GM18499 (cell line): ENCODE measurements at regions not wholly inside any gene's neighbourhood (a gene's known extent, or its start where the extent isn't known, plus 50 kb on each side); places are given as distances from the start of the nearest gene placed in this dataset.
"Not testable (repeated sequence)": the region's sequence is repeated elsewhere in the genome, so short reads cannot be mapped to it uniquely, and the experiment has no call there.

ENCODE experiments used
- ATAC-seq: cut with Tn5 transposase; IDR thresholded peaks from one replicate; pipeline ENCODE4 v1.9.1; 2021; ENCODE audit warnings: moderate number of reproducible peaks; ENCODE audit not compliant: insufficient read depth, unreplicated experiment

DNA sequence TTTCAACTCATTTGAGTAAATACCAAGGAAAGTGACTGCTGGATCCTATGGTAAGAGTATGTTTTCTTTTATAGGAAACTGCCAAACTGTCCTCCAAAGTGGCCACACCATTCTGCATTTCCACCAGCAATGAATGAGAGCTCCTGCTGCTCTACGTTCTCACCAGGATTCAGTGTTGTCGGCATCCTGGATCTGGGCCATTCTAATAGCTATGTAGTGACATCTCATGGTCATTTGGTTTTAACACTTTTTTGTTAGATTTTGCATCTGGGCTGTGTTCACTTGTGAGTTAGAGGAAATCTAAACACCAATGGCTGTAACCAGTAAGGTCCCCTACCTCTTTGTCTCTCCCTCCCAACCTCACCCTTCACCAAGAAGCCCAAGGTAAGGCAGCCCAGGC, 115.9 kb downstream of the ATPSCKMT start:
- ATAC-seq, result no peak

DNA sequence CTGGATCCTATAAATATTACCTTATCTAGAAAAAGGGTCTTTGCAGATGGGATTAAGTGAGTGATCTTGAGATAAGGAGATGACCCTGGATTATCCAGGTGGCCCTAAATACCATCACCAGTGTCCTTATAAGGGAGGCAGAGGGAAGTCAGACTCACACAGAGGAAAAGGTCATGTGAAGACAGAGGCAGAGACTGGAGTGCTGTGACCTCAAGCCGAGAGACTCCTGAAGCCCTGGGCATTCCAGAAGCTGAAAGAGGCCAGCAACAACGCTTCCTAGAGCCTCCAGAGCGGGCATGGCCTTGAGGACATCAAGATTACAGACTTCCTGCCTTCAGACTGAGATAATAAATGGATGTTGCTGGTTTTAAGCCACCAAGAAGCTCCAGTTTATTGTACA, 118.8 kb downstream of the ATPSCKMT start:
- no peak for ATAC-seq

DNA sequence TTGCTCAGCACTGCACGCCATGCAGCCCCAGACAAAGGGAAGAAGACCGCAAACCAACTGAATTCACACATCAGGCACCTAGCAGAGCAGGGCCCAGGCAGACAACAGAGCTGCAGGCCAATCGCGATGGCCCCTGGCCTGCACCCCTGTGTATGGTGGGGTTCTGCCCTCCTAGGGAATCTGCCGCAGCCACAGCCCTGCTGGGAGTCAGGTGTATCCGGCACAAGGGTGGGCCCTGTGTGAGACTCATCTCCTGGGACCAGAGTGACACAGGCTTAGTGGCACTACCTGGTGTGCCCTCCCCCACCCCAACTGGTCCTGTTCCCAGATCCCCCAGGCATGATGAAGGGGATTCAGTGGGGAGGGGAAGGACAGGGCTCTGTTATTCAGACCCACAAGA, 122.8 kb downstream of the ATPSCKMT start:
- no peak for ATAC-seq

DNA sequence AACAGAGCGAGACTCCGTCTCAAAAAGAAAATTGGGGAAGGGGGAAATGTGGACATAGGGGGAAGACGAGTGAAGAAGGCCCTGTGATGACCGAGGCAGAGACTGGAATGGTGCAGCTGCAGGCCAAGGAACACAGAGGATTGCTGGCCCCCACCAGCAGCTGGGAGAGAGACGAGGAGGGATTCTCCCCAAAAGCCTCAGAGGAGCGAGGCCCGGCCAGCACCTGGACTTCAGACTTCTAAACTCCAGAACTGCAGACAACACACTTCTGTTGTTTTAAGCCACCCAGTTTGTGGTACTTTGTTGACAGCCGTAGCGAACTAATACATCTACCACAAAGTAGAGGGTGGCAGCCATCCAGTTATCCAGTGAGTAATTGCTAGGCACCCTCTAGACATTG, 124.6 kb downstream of the ATPSCKMT start:
- ATAC-seq, result no peak

DNA sequence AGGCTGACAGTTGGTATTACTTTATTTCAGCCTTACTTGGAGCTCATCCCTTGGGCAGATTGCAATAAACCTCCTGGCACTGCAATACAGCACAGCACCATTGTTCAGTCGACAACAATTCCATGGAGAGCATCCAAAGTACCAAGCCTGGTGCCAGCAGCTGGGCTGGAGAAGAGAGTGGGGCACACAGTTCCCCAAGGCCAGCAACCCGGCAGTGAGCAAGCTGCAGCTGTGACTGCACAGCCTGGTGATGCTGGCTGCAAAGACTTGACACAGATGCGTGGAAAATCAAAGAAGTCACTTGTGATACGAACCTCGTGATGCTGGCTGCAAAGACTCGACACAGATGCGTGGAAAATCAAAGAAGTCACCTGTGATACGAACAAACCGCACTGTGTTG, 125.4 kb downstream of the ATPSCKMT start:
- ATAC-seq, result no peak

DNA sequence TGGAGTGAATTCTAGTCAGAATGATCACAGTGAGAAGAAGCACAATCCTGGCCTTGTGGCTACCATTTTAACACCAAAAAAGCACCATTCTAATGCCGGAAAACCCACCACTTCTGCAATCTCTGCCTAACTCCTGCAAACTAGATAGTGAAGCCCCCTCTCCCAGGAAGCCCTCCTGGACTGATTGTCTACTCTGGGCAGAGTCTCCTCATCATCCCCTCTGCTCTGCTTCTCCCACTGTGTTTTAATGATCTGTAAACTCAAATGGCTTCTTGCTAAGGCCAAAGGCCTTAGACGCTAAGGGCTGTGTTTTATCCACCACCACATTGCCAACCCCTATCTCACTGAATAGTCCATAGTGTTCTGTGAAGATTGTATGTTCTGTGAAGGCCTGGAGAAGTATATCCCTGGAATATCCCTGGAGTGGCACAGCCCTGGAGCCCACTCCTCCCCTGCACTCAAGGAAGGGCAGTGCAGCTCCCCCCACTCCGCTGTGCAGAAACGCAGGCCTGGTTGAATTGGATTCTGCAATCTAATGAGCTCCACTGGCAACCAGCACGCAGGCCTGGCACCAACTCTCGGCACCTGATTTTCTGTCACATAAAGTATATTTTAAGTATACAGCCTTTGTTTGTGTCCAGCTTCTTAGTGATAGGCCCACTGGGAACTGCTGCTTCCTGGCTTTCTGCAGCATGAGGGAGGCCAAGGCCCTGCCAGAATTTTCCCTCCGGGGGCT, 126.3 kb downstream of the ATPSCKMT start:
- ATAC-seq, result no peak

DNA sequence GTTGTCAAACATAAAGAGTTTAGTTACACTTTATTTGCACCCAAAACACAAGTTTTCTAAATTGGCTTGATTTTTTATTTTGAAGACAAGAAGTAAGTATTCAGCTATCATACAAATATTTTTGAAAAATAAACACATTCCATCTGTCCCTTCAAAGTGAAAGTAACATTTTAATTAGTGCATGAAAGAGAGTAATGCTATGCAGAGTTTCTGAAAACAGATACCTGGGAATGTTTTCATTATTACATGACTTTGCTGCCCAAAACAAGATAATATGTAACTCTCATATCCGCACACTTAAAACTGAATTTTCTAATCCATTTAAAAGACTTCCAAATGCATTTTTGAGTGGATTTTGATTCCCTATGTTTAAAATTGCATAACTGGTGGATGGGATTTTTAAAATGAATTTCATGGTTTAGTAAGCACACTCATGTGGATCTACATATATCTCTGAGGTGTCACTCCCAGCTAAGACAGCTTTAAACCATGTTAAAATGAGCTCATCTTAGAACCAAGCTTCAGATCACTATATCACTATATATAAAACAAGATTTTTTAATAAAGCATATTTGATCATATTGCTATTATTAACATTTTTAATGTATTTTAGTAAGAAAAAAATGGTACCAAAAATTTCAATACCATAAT, 127.5 kb downstream of the ATPSCKMT start:
- no peak for ATAC-seq

DNA sequence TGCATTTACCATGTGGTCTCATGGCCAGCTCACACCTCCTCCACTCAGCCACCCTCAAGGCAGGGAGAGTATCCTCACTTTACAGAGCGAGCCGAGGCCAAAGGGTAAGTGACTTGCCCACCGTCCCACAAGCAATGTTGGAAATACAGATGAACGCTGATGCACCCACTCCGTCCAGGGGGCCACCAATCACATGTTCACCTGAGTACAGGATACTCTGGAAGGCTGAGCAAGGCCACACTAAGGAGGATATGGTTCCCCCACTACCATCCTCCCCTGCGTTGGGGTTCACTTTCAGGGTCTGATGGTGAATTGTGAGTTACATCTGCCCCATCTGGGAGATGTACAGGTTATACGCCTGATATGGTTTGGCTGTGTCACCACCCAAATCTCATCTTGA, 128.8 kb downstream of the ATPSCKMT start:
- no peak for ATAC-seq

DNA sequence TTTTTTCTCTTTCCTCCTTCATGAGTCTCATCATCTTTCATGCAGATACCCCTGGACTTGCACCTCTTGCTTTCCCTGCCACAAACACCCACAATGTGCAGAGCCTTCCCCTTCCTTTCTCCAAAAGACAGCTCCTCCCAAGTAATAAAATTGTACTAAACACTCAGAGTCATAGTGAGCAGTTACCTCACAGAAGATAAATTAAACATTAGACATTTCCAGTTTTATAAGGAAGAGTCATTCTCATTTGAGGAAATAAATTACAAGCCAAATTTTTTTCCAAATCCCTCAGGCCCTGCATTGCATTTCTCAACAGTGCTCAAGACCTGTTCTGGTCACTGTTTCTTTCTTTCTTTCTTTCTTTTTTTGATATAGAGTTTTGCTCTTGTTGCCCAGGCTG, 131.5 kb downstream of the ATPSCKMT start:
- ATAC-seq, result no peak

DNA sequence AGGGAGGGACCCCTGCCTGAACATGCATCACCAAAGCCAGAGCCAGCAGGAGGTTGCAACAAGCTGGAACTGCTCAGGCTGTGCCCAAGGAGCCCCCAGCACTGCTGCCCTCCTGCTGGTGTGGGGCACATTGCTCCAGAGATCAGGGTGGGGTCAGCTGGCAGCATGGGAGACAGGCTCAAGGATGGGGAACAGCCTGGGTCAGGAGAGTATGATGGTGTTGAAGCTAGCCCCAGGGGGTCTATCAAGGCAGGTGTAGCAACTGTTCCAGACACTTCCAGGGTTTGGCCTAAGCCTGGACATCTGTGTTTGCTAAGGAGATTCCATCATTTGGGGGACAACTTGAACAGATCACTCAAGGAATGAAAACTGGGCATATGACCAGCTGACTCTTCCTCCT, 133.1 kb downstream of the ATPSCKMT start:
- ATAC-seq, result no peak

DNA sequence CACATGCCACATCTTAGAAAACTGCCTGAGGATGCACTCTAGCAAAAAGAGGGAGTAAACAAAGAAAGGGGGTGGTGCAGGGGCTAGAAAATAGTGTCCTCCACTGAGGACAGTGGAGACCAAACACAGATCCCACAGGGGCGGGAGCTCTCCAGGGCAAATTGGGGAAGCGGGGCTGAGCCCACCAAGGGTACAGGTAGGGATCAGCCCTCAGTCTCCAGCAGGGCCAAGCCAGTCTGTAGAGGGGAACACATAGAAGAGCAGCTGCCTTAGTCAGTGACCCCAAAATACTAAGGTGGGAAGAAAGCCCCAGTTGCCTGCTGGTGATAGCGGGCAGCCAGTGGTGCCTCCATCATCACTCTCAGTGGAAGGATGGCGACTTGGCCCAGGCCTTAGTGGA, 134.0 kb downstream of the ATPSCKMT start:
- no peak for ATAC-seq

DNA sequence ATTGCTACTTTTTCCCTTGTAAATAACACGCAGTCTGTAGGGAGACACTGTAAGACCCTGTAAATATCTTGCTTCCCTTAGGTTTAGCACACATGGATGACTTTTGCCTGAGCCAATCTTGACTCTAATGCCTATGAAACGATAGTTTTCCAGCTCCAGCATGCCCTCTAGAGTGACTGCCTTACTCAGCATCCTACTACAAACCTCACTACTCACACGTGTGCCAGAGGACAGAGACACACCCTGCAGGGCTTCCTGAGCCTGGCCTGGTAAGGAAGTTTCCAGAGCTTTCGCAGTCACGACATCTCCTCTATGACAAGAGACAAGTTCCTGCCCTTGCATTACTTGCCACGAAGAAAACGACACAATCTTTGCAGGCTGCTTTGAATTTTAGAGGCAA, 138.1 kb downstream of the ATPSCKMT start:
- ATAC-seq, result no peak

DNA sequence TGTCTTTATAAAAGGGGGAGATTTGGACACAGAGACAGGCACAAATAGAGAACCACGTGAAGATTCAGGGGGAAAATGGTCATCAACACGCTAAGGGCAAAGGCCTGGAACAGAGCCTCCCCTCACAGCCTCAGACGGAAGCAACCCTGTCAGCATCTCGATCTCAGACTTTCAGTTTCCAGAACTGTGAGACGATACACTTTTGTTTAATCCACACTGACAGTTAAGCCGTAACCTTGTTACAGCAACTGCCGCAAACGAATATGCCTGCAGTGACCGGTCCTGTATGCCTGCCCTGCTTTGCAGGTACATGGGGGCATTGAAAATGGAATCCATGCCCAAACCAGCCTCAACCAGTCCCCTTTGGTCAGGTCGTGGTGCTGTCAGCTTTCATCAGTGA, 139.5 kb downstream of the ATPSCKMT start:
- ATAC-seq, result no peak

DNA sequence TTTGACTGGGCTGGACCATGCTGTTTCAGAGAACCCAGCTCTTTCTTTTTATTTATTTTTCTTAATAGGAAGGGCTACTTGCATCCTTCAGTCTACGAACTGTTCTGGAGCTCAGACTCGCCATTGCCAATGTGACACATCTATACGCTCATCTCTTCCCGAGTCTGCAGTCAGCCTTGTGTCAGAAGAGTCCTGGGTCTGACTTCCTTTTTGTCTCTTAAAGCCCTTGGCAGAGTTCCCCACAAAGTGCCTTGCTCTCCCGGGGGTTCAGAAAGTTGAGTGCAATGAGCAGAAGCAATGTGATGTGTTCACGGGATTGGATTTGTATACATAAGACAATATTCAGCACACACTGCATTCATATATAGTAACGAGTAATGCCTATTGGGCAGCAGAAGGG, 140.4 kb downstream of the ATPSCKMT start:
- no peak for ATAC-seq

DNA sequence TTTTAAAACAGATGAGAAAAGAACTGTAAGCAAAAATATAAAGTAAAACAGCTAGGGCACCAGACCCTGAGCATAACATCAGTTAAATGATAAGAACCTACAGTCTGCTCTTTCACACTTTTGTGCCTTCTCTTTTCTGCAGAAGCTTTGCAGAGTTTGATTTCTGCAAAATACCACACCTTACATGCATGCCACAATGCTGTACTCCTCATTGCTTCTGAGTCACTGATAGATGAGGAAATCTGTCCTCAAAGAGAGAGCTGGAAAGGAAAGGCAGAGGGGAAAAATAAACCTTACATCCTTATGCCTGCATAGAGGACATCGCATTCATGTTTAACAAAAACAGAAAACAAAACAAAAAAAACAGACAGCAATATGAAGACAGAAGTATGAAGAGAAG, 142.9 kb downstream of the ATPSCKMT start:
- ATAC-seq, result no peak

DNA sequence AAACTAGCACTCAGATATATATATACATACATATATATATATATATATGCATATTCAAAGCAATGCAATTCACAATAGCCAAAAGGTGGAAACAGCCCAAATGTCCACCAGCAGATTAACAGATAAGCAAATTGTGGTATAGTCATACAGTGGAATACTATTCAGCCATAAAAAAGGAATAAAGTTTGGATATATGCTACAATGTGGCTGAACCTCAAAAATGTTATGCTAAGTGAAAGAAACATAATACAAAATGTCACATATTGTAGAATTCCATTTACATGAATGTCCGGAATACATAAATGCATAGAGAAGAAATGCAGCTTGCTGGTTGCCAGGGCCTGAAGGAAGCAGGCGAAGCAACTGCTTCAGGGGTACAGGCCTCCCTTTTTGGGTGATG, 143.4 kb downstream of the ATPSCKMT start:
- ATAC-seq, result no peak

DNA sequence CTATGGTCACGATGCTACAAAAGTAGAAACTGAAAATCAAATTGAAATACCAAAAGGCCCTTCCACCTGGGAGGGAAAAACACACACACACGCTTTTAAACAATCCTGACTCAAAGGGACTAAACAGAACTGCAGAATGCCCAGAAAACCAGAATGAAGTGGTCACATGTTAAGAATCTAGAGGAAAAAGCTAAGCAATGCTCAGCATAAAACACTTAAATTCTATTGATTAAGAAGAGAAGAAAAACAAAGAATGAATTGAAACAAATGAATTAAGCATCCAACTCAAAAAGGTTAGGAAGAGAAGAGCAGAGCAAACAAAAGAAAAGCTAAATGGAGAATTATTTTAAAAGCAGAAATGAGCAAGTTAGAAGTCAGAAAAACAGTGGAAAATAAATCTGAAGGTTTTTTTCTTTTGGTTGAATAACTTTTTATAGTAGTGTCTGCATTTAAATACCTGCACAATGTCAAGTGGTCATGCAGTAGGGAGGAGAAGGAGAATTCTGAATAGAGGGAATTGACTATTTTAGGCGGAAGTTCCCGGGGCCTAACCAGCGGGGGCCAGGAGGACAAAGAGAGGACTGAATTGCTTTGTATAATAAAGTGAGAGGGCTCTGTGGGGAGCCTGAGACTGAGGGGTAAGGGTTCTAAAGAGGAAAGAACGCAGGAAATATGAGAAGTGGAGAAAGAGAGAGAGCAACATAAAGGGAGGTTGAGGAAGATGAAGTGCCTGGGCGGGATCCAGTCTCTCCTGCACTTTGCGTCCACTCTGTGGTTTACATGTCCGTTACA, 146.8 kb downstream of the ATPSCKMT start:
- ATAC-seq, result no peak

DNA sequence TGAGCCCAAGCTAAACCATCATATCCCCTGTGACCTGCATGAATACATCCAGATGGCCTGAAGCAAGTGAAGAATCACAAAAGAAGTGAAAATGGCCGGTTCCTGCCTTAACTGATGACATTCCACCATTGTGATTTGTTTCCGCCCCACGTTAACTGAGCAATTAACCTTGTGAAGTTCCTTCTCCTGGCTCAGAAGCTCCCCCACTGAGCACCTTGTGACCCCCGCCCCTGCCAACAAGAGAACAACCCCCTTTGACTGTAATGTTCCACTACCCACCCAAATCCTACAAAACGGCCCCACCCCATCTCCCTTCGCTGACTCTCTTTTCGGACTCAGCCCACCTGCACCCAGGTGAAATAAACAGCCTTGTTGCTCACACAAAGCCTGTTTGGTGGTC, 147.5 kb downstream of the ATPSCKMT start:
- not testable (repeated sequence) for ATAC-seq

DNA sequence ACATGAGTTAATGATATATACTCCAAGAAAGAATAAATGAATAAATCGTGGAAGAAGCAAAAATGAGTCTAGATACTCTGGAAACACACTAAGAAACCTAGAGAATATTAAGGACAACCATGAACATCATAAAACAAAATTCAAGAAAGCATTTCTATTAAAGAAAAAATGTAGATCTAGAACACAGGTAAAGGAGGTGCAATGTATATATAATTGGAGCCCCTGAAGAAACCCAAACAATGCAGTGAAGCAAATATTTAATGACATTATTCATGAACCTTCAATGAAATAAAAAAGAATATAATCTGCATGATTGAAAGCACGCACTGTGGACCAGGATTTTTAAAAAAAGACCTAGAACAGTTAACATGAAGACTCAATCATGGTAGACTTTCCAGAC, 150.1 kb downstream of the ATPSCKMT start:
- ATAC-seq, result no peak

DNA sequence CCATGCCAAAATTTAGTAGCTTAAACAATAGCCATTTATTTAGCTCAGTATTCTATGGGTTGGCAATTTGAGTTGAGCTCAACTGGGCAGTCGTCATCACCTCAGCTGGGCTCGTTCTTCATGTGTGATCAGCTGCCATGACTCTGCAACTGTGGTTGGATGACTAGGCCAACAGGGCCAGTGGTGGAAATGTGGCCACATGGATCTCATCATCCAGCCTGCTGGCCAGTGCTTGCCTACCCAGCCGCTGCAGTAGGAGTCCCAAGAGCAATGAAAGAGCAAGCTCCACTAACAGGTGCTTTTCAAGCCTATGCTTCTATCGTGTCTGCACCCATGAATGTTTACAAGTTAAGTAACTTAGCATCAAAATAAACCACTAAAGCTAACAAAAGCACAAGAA, 158.0 kb downstream of the ATPSCKMT start:
- no peak for ATAC-seq

DNA sequence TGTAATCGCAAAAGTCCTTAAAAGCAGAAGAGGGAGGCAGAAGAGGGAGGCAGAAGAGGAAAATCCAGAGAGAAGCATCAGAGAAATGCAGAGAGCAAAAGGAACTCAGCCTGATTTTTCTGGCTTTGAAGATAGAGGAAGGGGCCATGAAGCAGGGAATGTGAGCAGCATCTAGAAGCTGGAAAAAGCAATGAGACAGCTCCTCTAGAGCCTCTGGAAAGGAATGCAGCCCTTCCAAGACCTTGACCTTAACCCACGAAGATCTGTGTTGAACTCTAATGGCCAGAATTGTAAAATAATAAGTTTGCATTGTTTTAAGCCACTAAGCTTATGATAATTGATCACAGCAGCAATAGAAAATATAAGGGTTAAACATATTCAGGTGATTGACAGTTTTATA, 159.6 kb downstream of the ATPSCKMT start:
- ATAC-seq, result no peak
